Dendritic cell treated with granulocyte-macrophage colony-stimulating factor and Interleukin-4, amounts not matched to agents 40 ng/mL and 50 ng/mL, for 4 days (primary cell): ENCODE measurements at regions not wholly inside any gene's neighbourhood (a gene's known extent, or its start where the extent isn't known, plus 50 kb on each side); places are given as distances from the start of the nearest gene placed in this dataset.
"Not testable (repeated sequence)": the region's sequence is repeated elsewhere in the genome, so short reads cannot be mapped to it uniquely, and the experiment has no call there.

Experiments
- H3K27ac Mint-ChIP-seq: one replicate; pipeline ENCODE4 v1.8.0; 2022; ENCODE audit warnings: mild to moderate bottlenecking, mixed read lengths
- H3K27me3 Mint-ChIP-seq: one replicate; pipeline ENCODE4 v1.8.0; 2022; ENCODE audit warnings: mild to moderate bottlenecking, mixed read lengths
- H3K36me3 Mint-ChIP-seq: one replicate; pipeline ENCODE4 v1.8.0; 2022; ENCODE audit warnings: low read depth, mixed read lengths
- H3K4me1 Mint-ChIP-seq: one replicate; pipeline ENCODE4 v1.8.0; 2022; ENCODE audit warnings: low read depth, mixed read lengths
- H3K4me3 Mint-ChIP-seq: one replicate; pipeline ENCODE4 v1.8.0; 2022; ENCODE audit warnings: mild to moderate bottlenecking, moderate library complexity, mixed read lengths
- H3K9me3 Mint-ChIP-seq: one replicate; pipeline ENCODE4 v1.8.0; 2022; ENCODE audit warnings: mixed read lengths
- intact Hi-C: fragments of 100-400 bp; cut with micrococcal nuclease; formaldehyde crosslinking; loops from one replicate; pipeline ENCODE4 v1.15.0; 2022

DNA sequence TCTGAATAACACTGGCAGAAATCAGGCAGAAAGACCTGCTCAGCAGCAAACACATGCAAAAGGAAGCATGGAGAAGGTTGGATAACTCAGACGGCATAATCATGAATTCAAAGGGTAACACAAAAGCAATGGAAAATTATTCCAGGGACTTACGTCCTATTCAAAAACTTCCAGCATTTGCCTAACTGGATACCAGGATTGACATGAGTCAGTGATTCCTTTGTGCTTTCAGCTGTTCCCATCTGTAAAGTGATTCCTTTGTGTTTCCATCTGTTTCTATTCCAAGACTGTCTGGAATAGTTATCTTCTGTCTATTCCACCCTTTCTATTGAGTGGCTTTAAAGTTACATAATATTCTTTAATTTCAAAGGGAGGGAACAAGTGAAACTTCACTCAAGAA, 1361.7 kb upstream of the CDH9 start:
- Mint-ChIP-seq H3K27ac (no peak overlapping the region), H3K27me3 (no peaks in the 10 kb centered on the region), H3K4me1 (no peaks in the 10 kb centered on the region), H3K9me3 (peaks cover 35% of the 10 kb centered on the region), H3K36me3 (no peaks in the 10 kb centered on the region), H3K4me3 (no peak overlapping the region)
- intact Hi-C loops = no loop called here

DNA sequence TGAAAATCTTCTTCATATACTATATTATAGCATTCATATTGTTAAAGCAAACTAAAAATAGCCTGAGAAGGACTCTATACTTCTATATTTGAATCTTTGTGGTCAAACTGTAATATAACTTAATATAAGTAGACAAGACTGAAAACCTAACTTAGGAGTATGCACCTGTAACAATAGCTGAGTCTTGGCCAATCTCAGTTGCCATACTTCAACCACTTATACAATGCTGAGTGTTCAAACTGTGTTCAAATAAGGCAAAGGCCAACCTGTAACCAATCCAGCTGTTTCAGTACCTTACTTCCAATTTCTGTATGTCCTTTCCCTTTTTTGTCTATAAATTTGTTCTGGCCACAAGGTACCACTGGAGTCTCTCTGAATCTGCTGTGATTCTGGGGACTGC, 1360.8 kb upstream of the CDH9 start:
- peaks cover 29% of the 10 kb centered on the region for H3K9me3 Mint-ChIP-seq
- H3K27me3 Mint-ChIP-seq = no peaks in the 10 kb centered on the region
- no peaks in the 10 kb centered on the region for H3K4me1 Mint-ChIP-seq
- no peaks in the 10 kb centered on the region for H3K36me3 Mint-ChIP-seq
- H3K27ac Mint-ChIP-seq = no peak overlapping the region
- intact Hi-C loops = no loop called here
- no peak overlapping the region for H3K4me3 Mint-ChIP-seq

GRCh38 chr5:28398185-28398584, 1359.8 kb upstream of the CDH9 start:
- Mint-ChIP-seq H3K4me1 (no peaks in the 10 kb centered on the region), H3K27ac (no peak overlapping the region), H3K36me3 (no peaks in the 10 kb centered on the region), H3K4me3 (no peak overlapping the region), H3K9me3 (peaks cover 19% of the 10 kb centered on the region), H3K27me3 (no peaks in the 10 kb centered on the region)
- intact Hi-C loops = no loop called here

GRCh38 chr5:28397502-28397941, 1359.1 kb upstream of the CDH9 start:
- H3K27me3 Mint-ChIP-seq = no peaks in the 10 kb centered on the region
- intact Hi-C loops = no loop called here
- H3K4me1 Mint-ChIP-seq = no peaks in the 10 kb centered on the region
- H3K9me3 Mint-ChIP-seq = peaks cover 13% of the 10 kb centered on the region
- no peak overlapping the region for H3K4me3 Mint-ChIP-seq
- no peaks in the 10 kb centered on the region for H3K36me3 Mint-ChIP-seq
- H3K27ac Mint-ChIP-seq = no peak overlapping the region

- intact Hi-C loops = no loop called here
- H3K4me1 Mint-ChIP-seq = no peaks in the 10 kb centered on the region
- no peaks in the 10 kb centered on the region for H3K9me3 Mint-ChIP-seq
- H3K27ac Mint-ChIP-seq = no peak overlapping the region
- H3K4me3 Mint-ChIP-seq = no peak overlapping the region
- H3K27me3 Mint-ChIP-seq = no peaks in the 10 kb centered on the region
- H3K36me3 Mint-ChIP-seq = no peaks in the 10 kb centered on the region
Observed at GRCh38 chr5:28391277-28391676, 1352.9 kb upstream of the CDH9 start.

DNA sequence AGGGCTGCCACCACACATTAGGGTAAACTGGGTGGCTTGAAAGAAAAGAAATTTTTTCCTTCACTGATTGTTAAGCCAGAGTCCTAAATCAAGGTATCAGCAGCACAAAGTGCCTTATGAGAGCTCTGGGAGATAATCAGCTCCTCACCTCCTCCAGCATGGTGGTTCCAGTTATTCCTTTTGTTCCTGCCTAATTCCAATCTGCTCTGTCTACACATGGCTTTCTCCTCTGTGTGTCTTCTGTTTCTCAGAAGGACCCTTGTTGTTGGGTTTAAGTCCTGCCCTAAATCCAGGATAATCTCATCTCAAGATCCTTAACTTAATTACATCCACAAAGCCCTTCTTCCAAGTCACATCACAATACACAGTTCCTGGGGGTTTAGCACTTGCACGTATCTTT, 1352.0 kb upstream of the CDH9 start:
- intact Hi-C loops = no loop called here
- Mint-ChIP-seq H3K27ac (no peak overlapping the region), H3K9me3 (no peaks in the 10 kb centered on the region), H3K36me3 (no peaks in the 10 kb centered on the region), H3K27me3 (no peaks in the 10 kb centered on the region), H3K4me3 (no peak overlapping the region), H3K4me1 (no peaks in the 10 kb centered on the region)

DNA sequence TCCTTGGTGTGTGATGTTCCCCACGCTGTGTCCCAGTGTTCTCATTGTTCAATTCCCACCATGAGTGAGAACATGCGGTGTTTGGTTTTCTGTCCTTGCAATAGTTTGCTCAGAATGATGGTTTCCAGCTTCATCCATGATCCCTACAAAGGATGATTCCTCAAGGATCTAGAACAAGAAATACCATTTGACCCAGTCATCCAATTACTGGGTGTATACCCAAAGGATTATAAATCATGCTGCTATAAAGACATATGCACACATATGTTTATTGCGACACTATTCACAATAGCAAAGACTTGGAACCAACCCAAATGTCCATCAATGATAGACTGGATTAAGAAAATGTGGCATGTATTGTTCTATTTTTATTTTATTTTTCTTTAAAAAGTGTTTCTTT, 1351.3 kb upstream of the CDH9 start:
- H3K9me3 Mint-ChIP-seq, intact Hi-C loops, H3K4me1 Mint-ChIP-seq, H3K27ac Mint-ChIP-seq, H3K36me3 Mint-ChIP-seq, H3K27me3 Mint-ChIP-seq, H3K4me3 Mint-ChIP-seq: not testable (repeated sequence)

- H3K4me1 Mint-ChIP-seq = no peaks in the 10 kb centered on the region
- no peak overlapping the region for H3K4me3 Mint-ChIP-seq
- intact Hi-C loops = no loop called here
- no peaks in the 10 kb centered on the region for H3K9me3 Mint-ChIP-seq
- no peaks in the 10 kb centered on the region for H3K36me3 Mint-ChIP-seq
- H3K27me3 Mint-ChIP-seq = no peaks in the 10 kb centered on the region
- H3K27ac Mint-ChIP-seq = no peak overlapping the region
Observed at GRCh38 chr5:28388428-28388827, 1350.0 kb upstream of the CDH9 start.

- H3K27me3 Mint-ChIP-seq = no peaks in the 10 kb centered on the region
- no peaks in the 10 kb centered on the region for H3K36me3 Mint-ChIP-seq
- no peak overlapping the region for H3K27ac Mint-ChIP-seq
- no peak overlapping the region for H3K4me3 Mint-ChIP-seq
- intact Hi-C loops = no loop called here
- H3K4me1 Mint-ChIP-seq = no peaks in the 10 kb centered on the region
- H3K9me3 Mint-ChIP-seq = no peaks in the 10 kb centered on the region
Observed at GRCh38 chr5:28386712-28387111, 1348.3 kb upstream of the CDH9 start.

GRCh38 chr5:28380167-28380566, 1341.8 kb upstream of the CDH9 start:
- H3K27ac Mint-ChIP-seq = no peak overlapping the region
- intact Hi-C loops = no loop called here
- H3K4me3 Mint-ChIP-seq = no peak overlapping the region
- no peaks in the 10 kb centered on the region for H3K36me3 Mint-ChIP-seq
- no peaks in the 10 kb centered on the region for H3K4me1 Mint-ChIP-seq
- H3K27me3 Mint-ChIP-seq = no peaks in the 10 kb centered on the region
- H3K9me3 Mint-ChIP-seq = peaks cover 19% of the 10 kb centered on the region

DNA sequence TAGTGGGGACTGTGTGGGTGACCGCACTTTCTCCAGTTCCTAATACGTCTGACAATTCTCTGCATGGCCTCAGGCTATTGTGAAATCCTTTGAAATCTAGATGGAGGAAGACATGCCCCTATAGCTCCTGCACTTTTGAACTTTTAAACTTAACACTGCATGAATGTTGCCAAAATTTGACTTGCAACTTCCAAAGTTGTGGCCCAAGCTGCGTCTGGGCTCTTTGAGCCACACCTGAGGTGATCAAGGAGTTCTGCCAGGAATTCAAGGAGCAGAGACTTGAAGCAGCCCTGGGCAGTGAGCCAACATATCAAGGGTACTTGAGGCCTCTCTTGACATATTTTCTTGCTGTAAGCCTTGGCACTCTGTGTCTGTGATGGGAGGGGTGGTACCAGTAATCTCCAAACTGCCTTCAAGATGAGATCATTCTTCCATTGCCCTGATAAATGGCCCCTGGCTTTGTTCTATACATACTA, 1336.1 kb upstream of the CDH9 start:
- H3K4me1 Mint-ChIP-seq = no peaks in the 10 kb centered on the region
- no peaks in the 10 kb centered on the region for H3K36me3 Mint-ChIP-seq
- H3K27ac Mint-ChIP-seq = no peak overlapping the region
- H3K9me3 Mint-ChIP-seq = peaks cover 27% of the 10 kb centered on the region
- intact Hi-C loops = no loop called here
- H3K27me3 Mint-ChIP-seq = no peaks in the 10 kb centered on the region
- no peak overlapping the region for H3K4me3 Mint-ChIP-seq

- H3K36me3 Mint-ChIP-seq = no peaks in the 10 kb centered on the region
- intact Hi-C loops = no loop called here
- H3K4me1 Mint-ChIP-seq = no peaks in the 10 kb centered on the region
- H3K27ac Mint-ChIP-seq = no peak overlapping the region
- no peaks in the 10 kb centered on the region for H3K27me3 Mint-ChIP-seq
- H3K4me3 Mint-ChIP-seq = no peak overlapping the region
- H3K9me3 Mint-ChIP-seq = peaks cover 38% of the 10 kb centered on the region
Observed at GRCh38 chr5:28370896-28371295, 1332.5 kb upstream of the CDH9 start.

GRCh38 chr5:28369418-28369817, 1331.0 kb upstream of the CDH9 start:
- no peak overlapping the region for H3K27ac Mint-ChIP-seq
- intact Hi-C loops = no loop called here
- peaks cover 24% of the 10 kb centered on the region for H3K9me3 Mint-ChIP-seq
- H3K36me3 Mint-ChIP-seq = no peaks in the 10 kb centered on the region
- no peak overlapping the region for H3K4me3 Mint-ChIP-seq
- H3K27me3 Mint-ChIP-seq = no peaks in the 10 kb centered on the region
- H3K4me1 Mint-ChIP-seq = no peaks in the 10 kb centered on the region

DNA sequence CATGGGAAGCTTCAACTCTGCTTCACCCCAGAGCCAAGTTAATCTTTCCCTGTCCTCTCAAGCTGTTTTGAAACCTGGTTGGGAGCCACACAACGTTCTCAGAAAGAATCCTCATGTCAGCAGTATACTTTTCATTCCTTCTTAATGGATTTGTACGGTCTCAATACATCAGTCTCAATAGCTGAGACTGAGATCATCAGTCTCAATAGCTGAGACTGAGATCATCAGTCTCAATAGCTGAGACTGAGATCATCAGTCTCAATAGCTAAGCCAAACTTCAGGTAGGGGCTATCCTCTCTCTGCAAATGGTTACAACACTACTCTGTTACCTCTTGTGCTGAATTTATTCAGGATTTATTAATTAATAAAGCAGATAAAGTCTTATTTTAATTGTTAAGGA, 1317.4 kb upstream of the CDH9 start:
- Mint-ChIP-seq H3K9me3 (peaks cover 22% of the 10 kb centered on the region), H3K4me3 (no peak overlapping the region), H3K4me1 (no peaks in the 10 kb centered on the region), H3K27ac (no peak overlapping the region), H3K36me3 (no peaks in the 10 kb centered on the region), H3K27me3 (no peaks in the 10 kb centered on the region)
- intact Hi-C loops = no loop called here

GRCh38 chr5:28346696-28347095, 1308.3 kb upstream of the CDH9 start:
- Mint-ChIP-seq H3K4me3 (no peak overlapping the region), H3K9me3 (peaks cover 37% of the 10 kb centered on the region), H3K27ac (no peak overlapping the region), H3K27me3 (no peaks in the 10 kb centered on the region), H3K36me3 (no peaks in the 10 kb centered on the region), H3K4me1 (no peaks in the 10 kb centered on the region)
- intact Hi-C loops = no loop called here
